Bronchial epithelial cell (primary cell): ENCODE measurements at regions not wholly inside any gene's neighbourhood (a gene's known extent, or its start where the extent isn't known, plus 50 kb on each side); places are given as distances from the start of the nearest gene placed in this dataset.

Experiments
- DNase-seq: peaks from one replicate; pipeline ENCODE4 v3.0.0-alpha.2; 2010; ENCODE audit warnings: low read depth
- FAIRE-seq: peaks from 2 replicates; lab custom pipeline; 2011; peaks lifted over from hg19 to GRCh38; lab: Jason Lieb, UNC
- H3K27me3 ChIP-seq: 2 replicates; pipeline ENCODE4 v1.5.1; 2011; ENCODE audit warnings: low read length; ENCODE audit not compliant: control insufficient read depth, insufficient read depth
- H3K36me3 ChIP-seq: 2 replicates; pipeline ENCODE4 v1.5.1; 2011; ENCODE audit warnings: low read length; ENCODE audit not compliant: control insufficient read depth, insufficient read depth
- H3K4me3 ChIP-seq: 2 replicates; pipeline ENCODE4 v1.5.1; 2011; ENCODE audit warnings: mild to moderate bottlenecking, low read depth, low read length, control low read depth
- CTCF ChIP-seq: IDR thresholded peaks from 2 replicates; pipeline ENCODE4 v1.5.1; 2011; ENCODE audit warnings: mild to moderate bottlenecking, moderate library complexity, low read length, control low read depth, inconsistent platforms; ENCODE audit not compliant: insufficient read depth, severe bottlenecking

- no peak for FAIRE-seq
- no peak for TF ChIP-seq CTCF
- no peak for DNase-seq
- no peaks in the 10 kb centered on the region for H3K36me3 ChIP-seq
- H3K27me3 ChIP-seq: no peaks in the 10 kb centered on the region
- no peak overlapping the region for H3K4me3 ChIP-seq
Observed at GRCh38 chr1:105655032-105655431, 1401.4 kb upstream of the PRMT6 start.

- H3K27me3 ChIP-seq: no peaks in the 10 kb centered on the region
- no peaks in the 10 kb centered on the region for H3K36me3 ChIP-seq
- FAIRE-seq (no peak), DNase-seq (peak; percentile 29)
- H3K4me3 ChIP-seq: no peak overlapping the region
- no peak for TF ChIP-seq CTCF
Observed at GRCh38 chr1:105664495-105664894, 1392.0 kb upstream of the PRMT6 start.

- DNase-seq: peak; percentile 79
- Histone ChIP-seq H3K27me3 (no peaks in the 10 kb centered on the region), H3K4me3 (no peak overlapping the region), H3K36me3 (no peaks in the 10 kb centered on the region)
- no peak for TF ChIP-seq CTCF
- no peak for FAIRE-seq
Observed at GRCh38 chr1:105678334-105678733, 1378.1 kb upstream of the PRMT6 start.

- no peak for DNase-seq
- no peak for TF ChIP-seq CTCF
- no peak overlapping the region for H3K4me3 ChIP-seq
- no peak for FAIRE-seq
- H3K36me3 ChIP-seq: no peaks in the 10 kb centered on the region
- H3K27me3 ChIP-seq: no peaks in the 10 kb centered on the region
Observed at GRCh38 chr1:105684714-105685113, 1371.8 kb upstream of the PRMT6 start.

GRCh38 chr1:105686026-105686425 lies 1370.4 kb upstream of the PRMT6 start:
- FAIRE-seq (no peak), DNase-seq (no peak)
- H3K36me3 ChIP-seq: no peaks in the 10 kb centered on the region
- H3K27me3 ChIP-seq: no peaks in the 10 kb centered on the region
- no peak overlapping the region for H3K4me3 ChIP-seq
- no peak for TF ChIP-seq CTCF

GRCh38 chr1:105686874-105687690 lies 1369.4 kb upstream of the PRMT6 start:
- FAIRE-seq (no peak), DNase-seq (no peak)
- H3K27me3 ChIP-seq: no peaks in the 10 kb centered on the region
- H3K4me3 ChIP-seq: no peak overlapping the region
- H3K36me3 ChIP-seq: no peaks in the 10 kb centered on the region
- no peak for TF ChIP-seq CTCF
